Ishikawa (cell line): ENCODE measurements at regions not wholly inside any gene's neighbourhood (a gene's known extent, or its start where the extent isn't known, plus 50 kb on each side); places are given as distances from the start of the nearest gene placed in this dataset.

ENCODE experiments used
- CEBPB ChIP-seq: IDR thresholded peaks from 2 replicates; pipeline ENCODE4 v1.6.1; 2012
- CREB1 ChIP-seq: IDR thresholded peaks from 2 replicates; pipeline ENCODE4 v1.6.1; 2012; ENCODE audit warnings: low read depth
- EGR1 ChIP-seq: IDR thresholded peaks from 2 replicates; pipeline ENCODE4 v1.6.1; 2012
- EP300 ChIP-seq: IDR thresholded peaks from 2 replicates; pipeline ENCODE4 v1.6.1; 2012; ENCODE audit warnings: borderline replicate concordance
- FOXM1 ChIP-seq: IDR thresholded peaks from 2 replicates; pipeline ENCODE4 v1.6.1; 2012; ENCODE audit warnings: low read depth, borderline replicate concordance
- MAX ChIP-seq: IDR thresholded peaks from 2 replicates; pipeline ENCODE4 v1.6.1; 2012
- NFIC ChIP-seq: IDR thresholded peaks from 2 replicates; pipeline ENCODE4 v1.6.1; 2012
- RAD21 ChIP-seq: IDR thresholded peaks from 2 replicates; pipeline ENCODE4 v1.6.1; 2012; ENCODE audit warnings: low read depth
- REST ChIP-seq: IDR thresholded peaks from 2 replicates; pipeline ENCODE4 v1.6.1; 2012; ENCODE audit warnings: low read depth, mild to moderate bottlenecking
- TAF1 ChIP-seq: IDR thresholded peaks from 2 replicates; pipeline ENCODE4 v1.6.1; 2012; ENCODE audit warnings: low read depth, mild to moderate bottlenecking
- TCF12 ChIP-seq: IDR thresholded peaks from 2 replicates; pipeline ENCODE4 v1.6.1; 2012; ENCODE audit warnings: low read depth
- TEAD4 ChIP-seq: IDR thresholded peaks from 2 replicates; pipeline ENCODE4 v1.6.1; 2012
- YY1 ChIP-seq: IDR thresholded peaks from 2 replicates; pipeline ENCODE4 v1.6.1; 2012; ENCODE audit warnings: low read depth
- ZBTB7A ChIP-seq: IDR thresholded peaks from 2 replicates; pipeline ENCODE4 v1.6.1; 2012; ENCODE audit warnings: low read depth
- TF ChIP-seq, protein P1 (sequence below): IDR thresholded peaks from 2 replicates; pipeline ENCODE4 v1.6.1; 2012

DNA sequence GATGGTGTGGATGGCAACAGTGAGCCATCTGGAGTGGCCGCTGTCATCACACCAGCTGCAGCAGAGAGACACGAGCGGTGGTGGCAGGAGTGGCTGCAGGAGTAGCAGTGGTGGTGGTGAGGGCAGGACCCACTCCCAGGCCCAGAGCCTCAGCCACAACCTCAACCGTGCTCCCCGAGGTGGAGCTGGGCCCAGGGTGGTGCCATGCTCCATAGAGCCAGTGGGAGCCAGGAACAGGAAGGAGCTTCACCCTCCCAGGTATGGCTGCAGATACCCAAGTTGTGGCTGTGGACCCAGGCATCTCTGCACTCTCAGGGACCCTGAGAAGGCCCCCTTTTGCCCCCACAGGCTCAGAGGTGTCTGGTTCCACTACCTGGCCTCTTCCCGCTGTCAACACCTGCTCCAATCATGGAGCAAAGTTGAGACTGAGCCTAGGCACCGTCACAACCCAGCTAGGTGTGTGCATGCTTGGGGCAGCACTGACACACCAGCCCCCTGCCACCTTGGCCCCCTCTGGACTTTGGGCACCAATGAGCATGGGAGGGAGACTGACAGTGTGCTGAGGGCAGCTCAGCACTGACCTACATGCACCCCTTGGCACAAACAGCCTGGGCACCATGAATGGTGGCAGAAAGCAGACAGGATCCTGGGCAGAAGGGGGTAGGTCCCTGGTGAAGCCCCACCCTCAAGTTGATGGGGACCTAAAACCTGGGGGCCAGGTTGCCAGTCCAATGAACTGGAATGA, 188.9 kb downstream of the NDUFA10 start:
- TF ChIP-seq NFIC (no peak), MAX (no peak), TCF12 (no peak), ZBTB7A (no peak), CREB1 (no peak), FOXM1 (no peak), TAF1 (no peak), YY1 (no peak), TEAD4 (no peak)
- TF ChIP-seq, protein P1, sequence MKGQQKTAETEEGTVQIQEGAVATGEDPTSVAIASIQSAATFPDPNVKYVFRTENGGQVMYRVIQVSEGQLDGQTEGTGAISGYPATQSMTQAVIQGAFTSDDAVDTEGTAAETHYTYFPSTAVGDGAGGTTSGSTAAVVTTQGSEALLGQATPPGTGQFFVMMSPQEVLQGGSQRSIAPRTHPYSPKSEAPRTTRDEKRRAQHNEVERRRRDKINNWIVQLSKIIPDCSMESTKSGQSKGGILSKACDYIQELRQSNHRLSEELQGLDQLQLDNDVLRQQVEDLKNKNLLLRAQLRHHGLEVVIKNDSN = no peak

DNA sequence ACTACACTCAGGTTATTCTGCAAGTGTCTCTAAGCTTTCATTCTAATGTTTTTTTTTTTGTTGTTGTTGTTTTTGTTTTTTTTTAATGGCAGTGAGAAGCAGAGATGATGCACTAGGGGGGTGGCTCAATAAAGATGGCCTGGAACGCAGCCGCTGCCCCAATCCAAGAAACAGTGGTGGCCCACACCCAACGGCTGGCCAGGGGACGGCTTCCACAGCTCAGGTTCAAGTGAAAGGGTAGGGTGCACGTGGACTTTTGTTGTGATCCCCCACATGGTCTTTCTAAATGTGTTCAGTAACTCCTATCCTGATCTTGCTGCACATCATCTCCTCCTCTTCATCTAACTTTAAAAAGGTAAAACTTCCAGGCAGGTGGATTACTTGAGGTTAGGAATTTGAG, 190.1 kb downstream of the NDUFA10 start:
- TF ChIP-seq YY1 (no peak), CEBPB (no peak), TAF1 (no peak), CREB1 (no peak), MAX (no peak), NFIC (no peak), TEAD4 (no peak), RAD21 (no peak), EP300 (no peak)
- TF ChIP-seq, protein P1 = no peak

GRCh38 chr2:239834143-239834542, 191.0 kb downstream of the NDUFA10 start:
- TF ChIP-seq REST (no peak), CEBPB (no peak), FOXM1 (no peak), RAD21 (no peak), TEAD4 (no peak), TAF1 (no peak), MAX (no peak), NFIC (no peak), EGR1 (no peak), YY1 (no peak), TCF12 (no peak), EP300 (no peak), ZBTB7A (no peak), CREB1 (no peak)
- TF ChIP-seq, protein P1 = no peak

GRCh38 chr2:239833269-239834109, 191.7 kb downstream of the NDUFA10 start:
- no peak for TF ChIP-seq EP300
- TF ChIP-seq TEAD4 = no peak
- no peak for TF ChIP-seq RAD21
- TF ChIP-seq CEBPB = no peak
- TF ChIP-seq REST = no peak
- TF ChIP-seq TAF1 = no peak
- no peak for TF ChIP-seq NFIC
